ENCODE measurements at regions not wholly inside any gene's neighbourhood (a gene's known extent, or its start where the extent isn't known, plus 50 kb on each side); places are given as distances from the start of the nearest gene placed in this dataset.

DNA sequence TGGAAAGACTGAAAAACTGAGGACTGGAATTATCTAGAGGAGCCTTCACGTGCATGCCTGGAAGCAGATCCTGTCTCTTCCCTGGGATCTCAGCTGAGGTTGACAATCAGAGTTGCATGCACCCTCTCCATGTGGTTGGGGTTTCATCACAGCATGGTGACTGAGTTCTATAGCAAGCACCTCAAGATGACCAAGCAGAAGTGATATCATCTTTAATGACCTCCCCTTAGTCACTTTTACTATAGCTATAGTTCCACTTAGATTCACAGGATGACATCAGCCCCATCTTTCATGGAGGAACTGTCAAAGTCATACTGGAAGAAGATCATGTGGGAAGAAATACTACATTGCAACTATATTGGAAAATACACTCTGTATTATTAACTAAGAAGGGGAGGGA, 105.8 kb upstream of the ATXN7L3B start:
- H3K36me3 ChIP-seq (ENCODE audit: control insufficient read depth, low read length) = no peaks in the 10 kb centered on the region
- TF ChIP-seq EZH2phosphoT487 (IDR thresholded peaks at IDR 0.05; ENCODE audit: borderline replicate concordance, low read length) = no peak
- TF ChIP-seq, protein P1, sequence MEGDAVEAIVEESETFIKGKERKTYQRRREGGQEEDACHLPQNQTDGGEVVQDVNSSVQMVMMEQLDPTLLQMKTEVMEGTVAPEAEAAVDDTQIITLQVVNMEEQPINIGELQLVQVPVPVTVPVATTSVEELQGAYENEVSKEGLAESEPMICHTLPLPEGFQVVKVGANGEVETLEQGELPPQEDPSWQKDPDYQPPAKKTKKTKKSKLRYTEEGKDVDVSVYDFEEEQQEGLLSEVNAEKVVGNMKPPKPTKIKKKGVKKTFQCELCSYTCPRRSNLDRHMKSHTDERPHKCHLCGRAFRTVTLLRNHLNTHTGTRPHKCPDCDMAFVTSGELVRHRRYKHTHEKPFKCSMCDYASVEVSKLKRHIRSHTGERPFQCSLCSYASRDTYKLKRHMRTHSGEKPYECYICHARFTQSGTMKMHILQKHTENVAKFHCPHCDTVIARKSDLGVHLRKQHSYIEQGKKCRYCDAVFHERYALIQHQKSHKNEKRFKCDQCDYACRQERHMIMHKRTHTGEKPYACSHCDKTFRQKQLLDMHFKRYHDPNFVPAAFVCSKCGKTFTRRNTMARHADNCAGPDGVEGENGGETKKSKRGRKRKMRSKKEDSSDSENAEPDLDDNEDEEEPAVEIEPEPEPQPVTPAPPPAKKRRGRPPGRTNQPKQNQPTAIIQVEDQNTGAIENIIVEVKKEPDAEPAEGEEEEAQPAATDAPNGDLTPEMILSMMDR (IDR thresholded peaks at IDR 0.05; ENCODE audit: low read depth, low read length, poor library complexity, severe bottlenecking) = no peak

DNA sequence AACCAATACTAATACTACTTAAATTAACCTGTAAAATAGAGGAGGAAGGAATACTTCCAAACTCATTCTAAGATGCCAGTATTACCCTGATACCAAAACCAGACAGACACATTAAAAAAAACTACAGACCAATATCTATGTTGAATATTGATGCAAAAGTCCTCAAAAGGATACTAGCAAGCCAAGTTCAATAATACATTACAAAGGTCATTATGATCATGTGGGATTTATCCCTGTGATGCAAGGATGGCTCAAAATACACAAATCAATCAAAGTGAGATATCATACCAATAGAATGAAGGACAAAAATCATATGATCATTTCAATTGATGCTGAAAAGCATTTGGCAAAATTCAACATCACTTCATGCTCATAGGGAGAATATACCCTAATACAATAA, 97.2 kb upstream of the ATXN7L3B start:
- Histone ChIP-seq H3K27me3 (ENCODE audit: control insufficient read depth, low read length) (no peaks in the 10 kb centered on the region), H3K4me3 (ENCODE audit: low read length) (no peak overlapping the region), H3K36me3 (ENCODE audit: control insufficient read depth, low read length) (no peaks in the 10 kb centered on the region), H3K4me1 (ENCODE audit: control insufficient read depth, low read length) (no peaks in the 10 kb centered on the region), H3K4me2 (ENCODE audit: low read length) (no peak overlapping the region), H3K9me3 (ENCODE audit: control insufficient read depth, insufficient read depth, low read length) (no peaks in the 10 kb centered on the region), H4K20me1 (ENCODE audit: control insufficient read depth, insufficient read depth, low read depth, low read length) (no peaks in the 10 kb centered on the region), H3K27ac (ENCODE audit: low read depth, low read length) (no peak overlapping the region), H3F3A (ENCODE audit: control insufficient read depth, insufficient read depth) (no peaks in the 10 kb centered on the region), H3K9me2 (replicated peaks; ENCODE audit: control insufficient read depth, low read length) (no peaks in the 10 kb centered on the region), H3K79me2 (ENCODE audit: control insufficient read depth, low read length) (no peaks in the 10 kb centered on the region)
- TF ChIP-seq, protein P1 (IDR thresholded peaks at IDR 0.05; ENCODE audit: low read depth, low read length, poor library complexity, severe bottlenecking) = no peak
- no peak for TF ChIP-seq EZH2phosphoT487 (IDR thresholded peaks at IDR 0.05; ENCODE audit: borderline replicate concordance, low read length)

More for the DNA sequence above, 105.8 kb upstream of the ATXN7L3B start:
- no peak overlapping the region for H3K27ac ChIP-seq (ENCODE audit: low read depth, low read length)
- H3K4me2 ChIP-seq (ENCODE audit: low read length) = no peak overlapping the region
- H3K9me2 ChIP-seq (replicated peaks; ENCODE audit: control insufficient read depth, low read length) = no peaks in the 10 kb centered on the region
- no peaks in the 10 kb centered on the region for H4K20me1 ChIP-seq (ENCODE audit: control insufficient read depth, insufficient read depth, low read depth, low read length)
- no peaks in the 10 kb centered on the region for H3K79me2 ChIP-seq (ENCODE audit: control insufficient read depth, low read length)
- H3K9me3 ChIP-seq (ENCODE audit: control insufficient read depth, insufficient read depth, low read length) = no peaks in the 10 kb centered on the region
- H3K4me1 ChIP-seq (ENCODE audit: control insufficient read depth, low read length) = no peaks in the 10 kb centered on the region
- no peaks in the 10 kb centered on the region for H3F3A ChIP-seq (ENCODE audit: control insufficient read depth, insufficient read depth)
- H3K4me3 ChIP-seq (ENCODE audit: low read length) = no peak overlapping the region
- no peaks in the 10 kb centered on the region for H3K27me3 ChIP-seq (ENCODE audit: control insufficient read depth, low read length)

DNA sequence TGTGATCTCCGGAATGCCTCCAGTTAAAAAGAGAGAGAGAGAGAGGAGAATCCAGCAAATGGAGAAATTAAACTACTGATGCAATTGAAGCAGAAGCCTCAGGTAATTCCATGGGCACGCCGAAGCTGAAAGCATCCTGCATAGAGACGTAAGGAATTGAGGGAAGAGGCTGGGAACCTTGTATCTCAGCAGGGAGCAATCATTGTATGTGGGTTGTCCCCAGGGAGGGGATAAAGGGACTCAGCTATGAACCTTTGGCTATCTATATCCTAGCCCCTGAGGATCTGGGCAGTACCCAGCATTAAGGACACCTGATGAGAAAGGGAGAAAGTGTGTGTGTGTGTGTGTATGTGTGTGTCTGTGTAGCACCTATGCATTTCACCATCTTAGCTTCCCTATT, 95.8 kb upstream of the ATXN7L3B start:
- H4K20me1 ChIP-seq (ENCODE audit: control insufficient read depth, insufficient read depth, low read depth, low read length) = no peaks in the 10 kb centered on the region
- no peaks in the 10 kb centered on the region for H3K36me3 ChIP-seq (ENCODE audit: control insufficient read depth, low read length)
- H3F3A ChIP-seq (ENCODE audit: control insufficient read depth, insufficient read depth) = no peaks in the 10 kb centered on the region
- H3K27ac ChIP-seq (ENCODE audit: low read depth, low read length) = no peak overlapping the region
- TF ChIP-seq EZH2phosphoT487 (IDR thresholded peaks at IDR 0.05; ENCODE audit: borderline replicate concordance, low read length) = no peak
- TF ChIP-seq, protein P1 (IDR thresholded peaks at IDR 0.05; ENCODE audit: low read depth, low read length, poor library complexity, severe bottlenecking) = no peak
- no peaks in the 10 kb centered on the region for H3K4me1 ChIP-seq (ENCODE audit: control insufficient read depth, low read length)
- H3K4me2 ChIP-seq (ENCODE audit: low read length) = no peak overlapping the region
- H3K9me3 ChIP-seq (ENCODE audit: control insufficient read depth, insufficient read depth, low read length) = no peaks in the 10 kb centered on the region
- H3K27me3 ChIP-seq (ENCODE audit: control insufficient read depth, low read length) = no peaks in the 10 kb centered on the region
- no peak overlapping the region for H3K4me3 ChIP-seq (ENCODE audit: low read length)
- no peaks in the 10 kb centered on the region for H3K79me2 ChIP-seq (ENCODE audit: control insufficient read depth, low read length)
- no peaks in the 10 kb centered on the region for H3K9me2 ChIP-seq (replicated peaks; ENCODE audit: control insufficient read depth, low read length)

DNA sequence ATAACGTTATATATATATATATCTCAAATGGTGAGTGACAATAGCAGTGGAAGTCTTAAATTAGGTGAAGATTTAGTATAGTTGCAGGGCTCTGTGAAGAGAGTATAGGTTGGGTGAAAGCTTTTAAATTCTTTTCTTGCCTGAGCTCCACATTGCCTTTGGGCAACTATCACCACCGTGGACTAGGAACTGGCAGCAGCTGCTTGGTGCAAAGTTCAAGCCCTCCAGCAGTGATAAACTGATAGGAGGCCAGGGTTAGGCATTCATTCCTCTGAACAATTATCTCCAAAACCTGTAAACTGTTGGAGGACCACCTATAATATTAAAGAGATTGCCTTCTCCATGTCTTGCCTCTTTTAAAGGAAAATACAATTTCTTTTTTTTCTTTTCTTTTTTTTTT, 91.2 kb upstream of the ATXN7L3B start:
- Histone ChIP-seq H3K79me2 (ENCODE audit: control insufficient read depth, low read length) (no peaks in the 10 kb centered on the region), H3K9me2 (replicated peaks; ENCODE audit: control insufficient read depth, low read length) (no peaks in the 10 kb centered on the region), H3K9me3 (ENCODE audit: control insufficient read depth, insufficient read depth, low read length) (no peaks in the 10 kb centered on the region), H3K4me3 (ENCODE audit: low read length) (no peak overlapping the region), H3K4me2 (ENCODE audit: low read length) (no peak overlapping the region), H3K27ac (ENCODE audit: low read depth, low read length) (no peak overlapping the region), H4K20me1 (ENCODE audit: control insufficient read depth, insufficient read depth, low read depth, low read length) (no peaks in the 10 kb centered on the region), H3K4me1 (ENCODE audit: control insufficient read depth, low read length) (no peaks in the 10 kb centered on the region), H3F3A (ENCODE audit: control insufficient read depth, insufficient read depth) (no peaks in the 10 kb centered on the region), H3K27me3 (ENCODE audit: control insufficient read depth, low read length) (no peaks in the 10 kb centered on the region), H3K36me3 (ENCODE audit: control insufficient read depth, low read length) (no peaks in the 10 kb centered on the region)
- TF ChIP-seq, protein P1 (IDR thresholded peaks at IDR 0.05; ENCODE audit: low read depth, low read length, poor library complexity, severe bottlenecking) = no peak

Data from DOHH2 (cell line).